H9 (cell line): ENCODE measurements at regions not wholly inside any gene's neighbourhood (a gene's known extent, or its start where the extent isn't known, plus 50 kb on each side); places are given as distances from the start of the nearest gene placed in this dataset.

Experiments used
- DNase-seq: peaks from one replicate; pipeline ENCODE4 v3.0.0-alpha.2; 2017
- H2AFZ ChIP-seq: one replicate; pipeline ENCODE4 v1.6.1; 2013; ENCODE audit warnings: mild to moderate bottlenecking, low read length, control low read depth, moderate library complexity
- H2AK5ac ChIP-seq: 2 replicates; pipeline ENCODE4 v1.6.1; 2013; ENCODE audit warnings: low read length, control low read depth, mixed read lengths; ENCODE audit not compliant: insufficient read length
- H2BK120ac ChIP-seq: one replicate; pipeline ENCODE4 v1.6.1; 2013; ENCODE audit warnings: low read depth, mild to moderate bottlenecking, low read length, control low read depth, inconsistent platforms; ENCODE audit not compliant: poor library complexity, severe bottlenecking
- H2BK12ac ChIP-seq: 2 replicates; pipeline ENCODE4 v1.6.1; 2013; ENCODE audit warnings: low read length, control low read depth, mixed read lengths, low read depth; ENCODE audit not compliant: insufficient read length
- H2BK15ac ChIP-seq: 2 replicates; pipeline ENCODE4 v1.6.1; 2013; ENCODE audit warnings: low read depth, low read length, control low read depth
- H2BK20ac ChIP-seq: one replicate; pipeline ENCODE4 v1.6.1; 2013; ENCODE audit warnings: low read depth, mild to moderate bottlenecking, low read length, control low read depth, inconsistent platforms; ENCODE audit not compliant: poor library complexity, severe bottlenecking
- H2BK5ac ChIP-seq: 2 replicates; pipeline ENCODE4 v1.6.1; 2013; ENCODE audit warnings: low read length, control low read depth, mixed read lengths; ENCODE audit not compliant: insufficient read length
- H3K14ac ChIP-seq: 2 replicates; pipeline ENCODE4 v1.6.1; 2013; ENCODE audit warnings: low read length, control low read depth; ENCODE audit not compliant: insufficient read depth
- H3K18ac ChIP-seq: 2 replicates; pipeline ENCODE4 v1.6.1; 2013; ENCODE audit warnings: low read depth, mild to moderate bottlenecking, mixed read lengths, low read length, control low read depth; ENCODE audit not compliant: insufficient read length
- H3K23ac ChIP-seq: 2 replicates; pipeline ENCODE4 v1.6.1; 2013; ENCODE audit warnings: low read length, control low read depth, mixed read lengths, low read depth; ENCODE audit not compliant: insufficient read length
- H3K23me2 ChIP-seq: 2 replicates; pipeline ENCODE4 v1.6.1; 2013; ENCODE audit warnings: low read depth, mild to moderate bottlenecking, mixed read lengths, low read length, control low read depth; ENCODE audit not compliant: insufficient read length, poor library complexity, severe bottlenecking
- H3K27ac ChIP-seq: 2 replicates; pipeline ENCODE4 v1.5.1; 2013; ENCODE audit warnings: low read length, control low read depth, mixed read lengths, low read depth; ENCODE audit not compliant: insufficient read length
- H3K27me3 ChIP-seq: 2 replicates; pipeline ENCODE4 v1.6.1; 2013; ENCODE audit warnings: low read length, control low read depth, inconsistent platforms; ENCODE audit not compliant: insufficient read depth
- H3K4ac ChIP-seq: 2 replicates; pipeline ENCODE4 v1.6.1; 2013; ENCODE audit warnings: low read depth, mild to moderate bottlenecking, control low read depth, inconsistent platforms, low read length, moderate library complexity
- H3K4me1 ChIP-seq: 2 replicates; pipeline ENCODE4 v1.6.1; 2013; ENCODE audit warnings: low read length, control low read depth, inconsistent platforms; ENCODE audit not compliant: insufficient read depth
- H3K4me2 ChIP-seq: 2 replicates; pipeline ENCODE4 v1.6.1; 2013; ENCODE audit warnings: low read length, control low read depth, mixed read lengths; ENCODE audit not compliant: insufficient read length, insufficient read depth
- H3K56ac ChIP-seq: 2 replicates; pipeline ENCODE4 v1.6.1; 2013; ENCODE audit warnings: low read depth, mild to moderate bottlenecking, mixed read lengths, low read length, control low read depth; ENCODE audit not compliant: insufficient read length
- H3K79me1 ChIP-seq: 2 replicates; pipeline ENCODE4 v1.6.1; 2013; ENCODE audit warnings: low read depth, mild to moderate bottlenecking, moderate library complexity, low read length, control low read depth, inconsistent platforms; ENCODE audit not compliant: insufficient read depth, poor library complexity, severe bottlenecking
- H3K79me2 ChIP-seq: 2 replicates; pipeline ENCODE4 v1.6.1; 2013; ENCODE audit warnings: low read length, control low read depth, inconsistent platforms; ENCODE audit not compliant: insufficient read depth
- H3K9ac ChIP-seq: 2 replicates; pipeline ENCODE4 v1.6.1; 2013; ENCODE audit warnings: low read length, control low read depth, mixed read lengths; ENCODE audit not compliant: insufficient read length; ENCODE audit errors: extremely low read depth
- H3K9me3 ChIP-seq: one replicate; pipeline ENCODE4 v1.6.1; 2013; ENCODE audit warnings: low read depth, low read length, inconsistent platforms; ENCODE audit not compliant: control insufficient read depth
- H3T11ph ChIP-seq: one replicate; pipeline ENCODE4 v1.6.1; 2013; ENCODE audit warnings: mild to moderate bottlenecking, low read length, control low read depth, inconsistent platforms
- H4K20me1 ChIP-seq: one replicate; pipeline ENCODE4 v1.6.1; 2013; ENCODE audit not compliant: control insufficient read depth, insufficient read length, insufficient read depth
- H4K5ac ChIP-seq: 2 replicates; pipeline ENCODE4 v1.6.1; 2013; ENCODE audit warnings: low read depth, mild to moderate bottlenecking, mixed read lengths, low read length, control low read depth; ENCODE audit not compliant: insufficient read length
- H4K8ac ChIP-seq: replicated peaks from 2 replicates; pipeline ENCODE4 v1.6.1; 2013; ENCODE audit warnings: low read length, control low read depth, mixed read lengths, low read depth; ENCODE audit not compliant: insufficient read length
- H4K91ac ChIP-seq: 2 replicates; pipeline ENCODE4 v1.6.1; 2013; ENCODE audit warnings: low read depth, mild to moderate bottlenecking, moderate library complexity, mixed read lengths, low read length, control low read depth; ENCODE audit not compliant: insufficient read length
- H3K27ac Mint-ChIP-seq, 3 experiments: 2 replicates in 2 of 3; 3 replicates in 1 of 3; pipeline ENCODE4 v1.8.0; 2020 to 2021; ENCODE audit warnings: mixed read lengths in 3 of 3, mild to moderate bottlenecking in 1 of 3, moderate library complexity in 1 of 3
- H3K27me3 Mint-ChIP-seq: 2 replicates; pipeline ENCODE4 v1.8.0; 2021; ENCODE audit warnings: low read depth, mild to moderate bottlenecking, moderate library complexity, mixed read lengths
- H3K36me3 Mint-ChIP-seq, 3 experiments: 2 replicates in 2 of 3; 3 replicates in 1 of 3; pipeline ENCODE4 v1.8.0; 2020 to 2021; ENCODE audit warnings: low read depth in 3 of 3, mixed read lengths in 3 of 3; ENCODE audit not compliant: insufficient read depth in 1 of 3
- H3K4me1 Mint-ChIP-seq, 2 experiments: 2 replicates each; pipeline ENCODE4 v1.8.0; 2020; ENCODE audit warnings: mixed read lengths in 2 of 2
- H3K4me3 Mint-ChIP-seq, 2 experiments: 2 replicates in 1 of 2; 3 replicates in 1 of 2; pipeline ENCODE4 v1.8.0; 2020 to 2021; ENCODE audit warnings: mild to moderate bottlenecking in 2 of 2, mixed read lengths in 2 of 2, moderate library complexity in 1 of 2
- H3K9me3 Mint-ChIP-seq, 2 experiments: 2 replicates in 1 of 2; 3 replicates in 1 of 2; pipeline ENCODE4 v1.8.0; 2020; ENCODE audit warnings: mild to moderate bottlenecking in 2 of 2, mixed read lengths in 2 of 2, moderate library complexity in 1 of 2
- TF ChIP-seq, protein P1 (sequence below): fragments of 200-600 bp; sonication (generic); conservative IDR thresholded peaks from 3 replicates; pipeline ENCODE4 v1.8.0; 2021; ENCODE audit warnings: antibody characterized with exemption, mild to moderate bottlenecking

DNA sequence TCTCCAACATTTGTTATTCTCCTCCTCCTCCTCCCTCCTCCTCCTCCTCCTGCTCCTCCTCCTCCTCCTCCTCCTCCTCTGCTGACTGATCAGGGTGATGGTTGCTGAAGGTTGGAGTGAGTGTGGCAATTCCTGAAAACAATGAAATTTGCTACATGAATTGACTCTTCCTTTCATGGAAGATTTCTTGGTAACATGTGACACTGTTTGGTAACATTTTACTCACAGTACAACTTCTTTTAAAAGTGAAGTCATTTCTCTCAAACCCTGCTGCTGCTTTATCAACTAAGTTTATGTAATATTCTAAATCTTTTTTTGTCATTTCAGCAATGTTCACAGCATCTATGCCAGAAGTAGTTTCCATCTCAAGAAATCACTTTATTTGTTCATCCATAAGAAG is 543.0 kb downstream of the MAFB start:
- Histone ChIP-seq H3K9ac (no peak overlapping the region), H3K18ac (no peak overlapping the region), H2BK12ac (no peak overlapping the region), H2AK5ac (no peak overlapping the region), H4K20me1 (no peaks in the 10 kb centered on the region), H4K8ac (no peak overlapping the region), H3K4ac (no peak overlapping the region), H2AFZ (no peak overlapping the region), H3K23ac (no peak overlapping the region), H3K9me3 (no peaks in the 10 kb centered on the region), H3K27me3 (no peaks in the 10 kb centered on the region), H4K5ac (no peak overlapping the region), H3K4me2 (no peak overlapping the region), H4K91ac (no peak overlapping the region), H2BK15ac (no peak overlapping the region), H3K79me2 (no peaks in the 10 kb centered on the region), H3K27ac (no peak overlapping the region), H3K56ac (no peak overlapping the region), H2BK120ac (no peak overlapping the region), H3K23me2 (no peaks in the 10 kb centered on the region), H3K79me1 (no peaks in the 10 kb centered on the region), H3T11ph (no peak overlapping the region), H2BK20ac (no peak overlapping the region), H2BK5ac (no peak overlapping the region), H3K14ac (no peak overlapping the region), H3K4me1 (no peaks in the 10 kb centered on the region)
- Mint-ChIP-seq H3K36me3 (peaks cover 0 to 8% (median 4%) of the 10 kb centered on the region in 3 experiments; a peak in 5 of 7 replicates), H3K9me3 (peaks cover 4 to 10% of the 10 kb centered on the region in 2 experiments; a peak in 4 of 5 replicates), H3K4me3 (no peak overlapping the region), H3K27me3 (no peaks in the 10 kb centered on the region), H3K27ac (no peak overlapping the region), H3K4me1 (no peaks in the 10 kb centered on the region; a peak in 1 of 4 replicates)
- TF ChIP-seq, protein P1, sequence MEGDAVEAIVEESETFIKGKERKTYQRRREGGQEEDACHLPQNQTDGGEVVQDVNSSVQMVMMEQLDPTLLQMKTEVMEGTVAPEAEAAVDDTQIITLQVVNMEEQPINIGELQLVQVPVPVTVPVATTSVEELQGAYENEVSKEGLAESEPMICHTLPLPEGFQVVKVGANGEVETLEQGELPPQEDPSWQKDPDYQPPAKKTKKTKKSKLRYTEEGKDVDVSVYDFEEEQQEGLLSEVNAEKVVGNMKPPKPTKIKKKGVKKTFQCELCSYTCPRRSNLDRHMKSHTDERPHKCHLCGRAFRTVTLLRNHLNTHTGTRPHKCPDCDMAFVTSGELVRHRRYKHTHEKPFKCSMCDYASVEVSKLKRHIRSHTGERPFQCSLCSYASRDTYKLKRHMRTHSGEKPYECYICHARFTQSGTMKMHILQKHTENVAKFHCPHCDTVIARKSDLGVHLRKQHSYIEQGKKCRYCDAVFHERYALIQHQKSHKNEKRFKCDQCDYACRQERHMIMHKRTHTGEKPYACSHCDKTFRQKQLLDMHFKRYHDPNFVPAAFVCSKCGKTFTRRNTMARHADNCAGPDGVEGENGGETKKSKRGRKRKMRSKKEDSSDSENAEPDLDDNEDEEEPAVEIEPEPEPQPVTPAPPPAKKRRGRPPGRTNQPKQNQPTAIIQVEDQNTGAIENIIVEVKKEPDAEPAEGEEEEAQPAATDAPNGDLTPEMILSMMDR: no peak
- DNase-seq: no peak
